MCF 10A (cell line): ENCODE measurements at regions not wholly inside any gene's neighbourhood (a gene's known extent, or its start where the extent isn't known, plus 50 kb on each side); places are given as distances from the start of the nearest gene placed in this dataset.
"Not testable (repeated sequence)": the region's sequence is repeated elsewhere in the genome, so short reads cannot be mapped to it uniquely, and the experiment has no call there.

ENCODE experiments used
- BruUV-seq: library from RNA; stranded (reverse); fragments of 400-500 nt; replicated peaks from 2 replicates; lab custom pipeline; 2021; lab: Mats Ljungman, UMichigan
- CTCF ChIA-PET: fragments of 300-600 bp; sonication (Branson Sonifier 250); formaldehyde crosslinking; extraction: SDS; loops from one replicate; lab custom pipeline; 2021; ENCODE audit warnings: antibody characterized with exemption, inconsistent platforms; lab: Yijun Ruan, JAX
- POLR2A ChIA-PET: fragments of 300-600, 350-650 bp; sonication (Branson Sonifier 250); formaldehyde crosslinking; extraction: SDS; loops from one replicate; lab custom pipeline; 2020; ENCODE audit warnings: antibody characterized with exemption, inconsistent platforms; lab: Yijun Ruan, JAX
- DNase-seq: peaks from one replicate; pipeline ENCODE4 v3.0.0-alpha.2; 2018; ENCODE audit not compliant: unreplicated experiment
- H3K27ac Mint-ChIP-seq: one replicate; pipeline ENCODE4 v1.8.0; 2022; ENCODE audit warnings: mild to moderate bottlenecking, low read depth, mixed read lengths; ENCODE audit not compliant: unreplicated experiment
- H3K27me3 Mint-ChIP-seq: one replicate; pipeline ENCODE4 v1.8.0; 2022; ENCODE audit warnings: mixed read lengths; ENCODE audit not compliant: insufficient read depth, unreplicated experiment
- H3K36me3 Mint-ChIP-seq: one replicate; pipeline ENCODE4 v1.8.0; 2022; ENCODE audit warnings: mild to moderate bottlenecking, moderate library complexity, mixed read lengths; ENCODE audit not compliant: insufficient read depth, unreplicated experiment
- H3K4me1 Mint-ChIP-seq: one replicate; pipeline ENCODE4 v1.8.0; 2022; ENCODE audit warnings: mixed read lengths; ENCODE audit not compliant: insufficient read depth, unreplicated experiment
- H3K4me3 Mint-ChIP-seq: one replicate; pipeline ENCODE4 v1.8.0; 2022; ENCODE audit warnings: mild to moderate bottlenecking, moderate library complexity, mixed read lengths; ENCODE audit not compliant: unreplicated experiment
- H3K9me3 Mint-ChIP-seq: one replicate; pipeline ENCODE4 v1.8.0; 2022; ENCODE audit warnings: mixed read lengths; ENCODE audit not compliant: unreplicated experiment
- intact Hi-C: fragments of 100-400 bp; cut with micrococcal nuclease; formaldehyde crosslinking; loops from 2 replicates; pipeline ENCODE4 v1.14.1; 2022
- TF ChIP-seq, protein P1 (sequence below): fragments of 200-600 bp; IDR thresholded peaks from one replicate; pipeline ENCODE4 v1.8.0; 2022; ENCODE audit warnings: antibody characterized with exemption, mild to moderate bottlenecking; ENCODE audit not compliant: unreplicated experiment

DNA sequence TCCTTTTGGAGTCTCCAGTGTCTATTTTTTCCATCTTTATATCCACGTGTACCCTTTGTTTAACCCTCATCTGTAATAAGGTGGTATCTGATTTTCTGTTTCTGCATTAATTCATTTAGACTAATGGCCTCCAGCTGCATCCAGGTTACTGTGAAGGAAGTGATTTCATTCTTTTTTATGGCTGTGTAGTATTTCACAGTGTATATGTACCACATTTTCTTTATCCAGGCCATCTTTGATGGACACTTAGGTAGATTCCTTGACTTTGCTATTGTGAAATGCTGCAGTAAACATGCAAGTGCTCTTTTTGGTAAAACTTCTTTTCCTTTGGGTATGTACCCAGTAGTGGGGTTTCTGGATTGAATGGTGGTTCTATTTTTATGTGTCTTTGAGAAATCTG lies 128.0 kb upstream of the MTPN start:
- no TSS peak for BruUV-seq
- ChIA-PET POLR2A (no interaction called here), CTCF (interaction anchor here (0.6 kb wide), 1 partner anchor 532 kb away, joined by 3 read pairs; no protein-coding TSS in a partner anchor)
- H3K9me3 Mint-ChIP-seq = no peaks in the 10 kb centered on the region
- DNase-seq = no peak
- H3K36me3 Mint-ChIP-seq = no peaks in the 10 kb centered on the region
- intact Hi-C loops = no loop called here
- no peaks in the 10 kb centered on the region for H3K27me3 Mint-ChIP-seq
- H3K27ac Mint-ChIP-seq = no peak overlapping the region
- no peaks in the 10 kb centered on the region for H3K4me1 Mint-ChIP-seq
- TF ChIP-seq, protein P1, sequence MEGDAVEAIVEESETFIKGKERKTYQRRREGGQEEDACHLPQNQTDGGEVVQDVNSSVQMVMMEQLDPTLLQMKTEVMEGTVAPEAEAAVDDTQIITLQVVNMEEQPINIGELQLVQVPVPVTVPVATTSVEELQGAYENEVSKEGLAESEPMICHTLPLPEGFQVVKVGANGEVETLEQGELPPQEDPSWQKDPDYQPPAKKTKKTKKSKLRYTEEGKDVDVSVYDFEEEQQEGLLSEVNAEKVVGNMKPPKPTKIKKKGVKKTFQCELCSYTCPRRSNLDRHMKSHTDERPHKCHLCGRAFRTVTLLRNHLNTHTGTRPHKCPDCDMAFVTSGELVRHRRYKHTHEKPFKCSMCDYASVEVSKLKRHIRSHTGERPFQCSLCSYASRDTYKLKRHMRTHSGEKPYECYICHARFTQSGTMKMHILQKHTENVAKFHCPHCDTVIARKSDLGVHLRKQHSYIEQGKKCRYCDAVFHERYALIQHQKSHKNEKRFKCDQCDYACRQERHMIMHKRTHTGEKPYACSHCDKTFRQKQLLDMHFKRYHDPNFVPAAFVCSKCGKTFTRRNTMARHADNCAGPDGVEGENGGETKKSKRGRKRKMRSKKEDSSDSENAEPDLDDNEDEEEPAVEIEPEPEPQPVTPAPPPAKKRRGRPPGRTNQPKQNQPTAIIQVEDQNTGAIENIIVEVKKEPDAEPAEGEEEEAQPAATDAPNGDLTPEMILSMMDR = no peak
- no peak overlapping the region for H3K4me3 Mint-ChIP-seq

DNA sequence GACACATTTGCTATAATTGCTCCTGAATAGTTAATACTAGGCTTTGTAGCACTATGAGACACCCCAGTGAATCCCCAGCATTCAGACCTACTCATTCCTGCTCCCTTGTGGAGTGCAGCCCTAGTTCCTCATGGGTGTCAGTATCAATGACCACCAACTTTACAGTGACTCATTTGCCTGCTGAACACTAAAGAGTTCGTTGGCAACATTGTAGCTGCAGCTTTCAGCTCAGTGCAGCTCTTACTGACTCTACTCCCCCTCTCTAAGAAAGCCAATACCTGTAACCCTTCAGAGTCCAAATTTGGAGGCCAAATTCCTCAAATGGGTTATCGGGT lies 127.1 kb upstream of the MTPN start:
- Mint-ChIP-seq H3K27me3 (no peaks in the 10 kb centered on the region), H3K36me3 (no peaks in the 10 kb centered on the region), H3K4me1 (no peaks in the 10 kb centered on the region), H3K4me3 (no peak overlapping the region), H3K9me3 (no peaks in the 10 kb centered on the region), H3K27ac (no peak overlapping the region)
- DNase-seq = no peak
- ChIA-PET CTCF (interaction anchor here (2.4 kb wide), 1 partner anchor 11 kb away, joined by 16 read pairs; no protein-coding TSS in a partner anchor), POLR2A (no interaction called here)
- intact Hi-C loops = no loop called here
- TF ChIP-seq, protein P1 = no peak
- BruUV-seq = no TSS peak

DNA sequence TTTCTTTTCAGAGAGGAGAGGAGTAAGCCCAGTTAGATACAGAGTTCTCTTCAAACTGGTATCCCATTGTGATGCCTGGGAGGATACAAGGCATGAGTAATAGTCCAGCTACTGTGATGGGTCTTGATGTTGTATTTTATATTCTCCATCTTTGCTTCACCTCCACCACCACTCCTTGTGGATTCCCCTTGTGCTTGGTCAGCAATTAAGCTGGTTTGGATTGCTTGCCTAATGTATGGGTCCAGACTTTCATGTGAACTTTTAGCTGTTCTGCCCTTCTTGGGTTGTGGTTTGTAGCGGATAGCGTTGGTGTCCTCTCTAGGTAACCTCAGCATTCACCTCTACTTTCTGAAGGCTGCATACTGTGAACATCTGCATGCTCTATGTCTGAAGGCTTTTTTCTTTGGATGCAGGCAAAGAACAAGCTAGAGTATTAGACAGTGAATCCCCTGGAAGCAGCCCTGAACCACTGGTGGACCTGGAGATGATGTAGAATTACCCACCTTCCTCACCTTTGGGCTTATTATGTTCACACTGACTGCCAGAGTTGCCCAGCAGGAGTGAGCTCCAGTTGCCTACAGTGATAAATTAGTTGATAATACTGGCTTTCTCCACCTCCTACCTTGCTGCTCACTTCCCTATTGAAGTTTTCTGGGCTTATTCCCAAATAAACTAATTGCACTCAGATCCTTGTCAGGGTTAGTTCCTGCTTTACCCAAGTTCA lies 126.5 kb upstream of the MTPN start:
- H3K4me3 Mint-ChIP-seq = no peak overlapping the region
- ChIA-PET CTCF (interaction anchor here (0.6 to 2.4 kb wide), 2 partner anchors 11 to 354 kb away, joined by 5 to 16 read pairs; no protein-coding TSS in a partner anchor), POLR2A (no interaction called here)
- TF ChIP-seq, protein P1 = no peak
- H3K4me1 Mint-ChIP-seq = no peaks in the 10 kb centered on the region
- DNase-seq = no peak
- no peaks in the 10 kb centered on the region for H3K9me3 Mint-ChIP-seq
- H3K36me3 Mint-ChIP-seq = no peaks in the 10 kb centered on the region
- H3K27ac Mint-ChIP-seq = no peak overlapping the region
- no TSS peak for BruUV-seq
- no peaks in the 10 kb centered on the region for H3K27me3 Mint-ChIP-seq
- intact Hi-C loops = no loop called here

DNA sequence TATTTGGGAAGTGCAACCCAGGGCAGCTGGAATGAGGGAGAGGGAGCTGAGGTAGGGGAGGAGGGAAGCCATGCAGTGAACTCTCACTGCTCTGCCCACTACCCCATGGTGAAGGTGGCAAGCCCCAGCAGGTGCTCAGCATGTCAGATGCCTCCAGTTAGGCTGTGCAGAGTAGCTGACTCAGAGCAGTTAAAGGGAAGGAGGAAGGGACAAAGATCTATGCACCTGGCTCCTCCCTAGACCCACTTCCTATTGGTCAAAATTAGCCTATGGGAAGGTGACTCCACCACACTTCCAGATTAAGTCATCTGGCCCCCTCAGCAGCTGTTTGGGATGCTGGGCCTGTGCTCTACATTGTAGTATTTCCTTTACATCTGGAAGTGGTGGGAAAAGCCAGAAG lies 125.7 kb upstream of the MTPN start:
- POLR2A ChIA-PET = no interaction called here
- Mint-ChIP-seq H3K4me3 (no peak overlapping the region), H3K27ac (no peak overlapping the region), H3K4me1 (no peaks in the 10 kb centered on the region), H3K9me3 (no peaks in the 10 kb centered on the region), H3K36me3 (no peaks in the 10 kb centered on the region), H3K27me3 (no peaks in the 10 kb centered on the region)
- TF ChIP-seq, protein P1 = no peak
- intact Hi-C loops = no loop called here
- no TSS peak for BruUV-seq
- no peak for DNase-seq
- CTCF ChIA-PET = interaction anchor here (0.6 to 2.4 kb wide), 3 partner anchors 11 to 103 kb away, joined by 3 to 16 read pairs (median 3); no protein-coding TSS in a partner anchor

DNA sequence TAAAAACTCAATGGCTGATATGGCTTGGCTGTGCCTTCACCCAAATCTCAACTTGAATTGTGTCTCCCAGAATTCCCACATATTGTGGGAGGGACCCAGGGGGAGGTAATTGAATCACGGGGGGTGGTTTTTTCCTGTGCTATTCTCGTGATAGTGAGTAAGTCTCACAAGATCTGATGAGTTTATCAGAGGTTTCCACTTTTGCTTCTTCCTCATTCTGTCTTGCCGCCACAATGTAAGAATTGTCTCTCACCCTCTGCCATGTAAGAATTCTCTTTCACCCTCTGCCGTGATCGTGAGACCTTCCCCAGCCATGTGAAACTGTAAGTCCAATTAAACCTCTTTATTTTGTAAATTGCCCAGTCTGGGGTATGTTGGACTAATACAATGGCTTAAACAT lies 115.6 kb upstream of the MTPN start:
- H3K4me1 Mint-ChIP-seq, H3K4me3 Mint-ChIP-seq, CTCF ChIA-PET, BruUV-seq, DNase-seq, intact Hi-C loops, H3K36me3 Mint-ChIP-seq, POLR2A ChIA-PET, H3K9me3 Mint-ChIP-seq, H3K27ac Mint-ChIP-seq: not testable (repeated sequence)
- peaks cover 31% of the 10 kb centered on the region for H3K27me3 Mint-ChIP-seq
